Stimulated activated CD4-positive, alpha-beta T cell treated with anti-CD3 and anti-CD28 coated beads, TNF-alpha, amount 100 ng/mL, for 48 hours (primary cell): ENCODE measurements at regions not wholly inside any gene's neighbourhood (a gene's known extent, or its start where the extent isn't known, plus 50 kb on each side); places are given as distances from the start of the nearest gene placed in this dataset.

Experiments used
- DNase-seq, 3 donors: peaks; one replicate each; pipeline ENCODE4 v3.0.0-alpha.2; 2020; ENCODE audit warnings: low read depth in 3 of 3

DNA sequence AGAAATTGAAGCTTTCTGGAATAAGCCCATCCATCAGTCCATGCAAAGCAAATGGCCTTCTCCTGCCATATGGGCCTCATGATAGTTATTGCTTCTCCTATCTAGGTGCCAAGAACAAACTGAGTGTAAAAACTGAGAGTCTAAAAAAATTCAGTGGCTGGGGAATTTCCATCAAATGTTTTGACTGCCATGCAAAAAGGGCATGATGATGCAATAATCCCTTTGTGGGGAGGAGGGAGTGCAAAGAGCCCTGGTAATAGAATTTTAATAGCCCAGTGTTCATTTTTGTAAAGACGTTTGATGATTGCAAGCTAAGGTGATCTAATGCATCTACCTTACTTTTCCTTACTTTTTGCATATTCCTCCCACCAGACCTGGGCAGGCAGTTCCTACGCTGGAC is 683.7 kb downstream of the EPM2A start:
- DNase-seq: no peak

DNA sequence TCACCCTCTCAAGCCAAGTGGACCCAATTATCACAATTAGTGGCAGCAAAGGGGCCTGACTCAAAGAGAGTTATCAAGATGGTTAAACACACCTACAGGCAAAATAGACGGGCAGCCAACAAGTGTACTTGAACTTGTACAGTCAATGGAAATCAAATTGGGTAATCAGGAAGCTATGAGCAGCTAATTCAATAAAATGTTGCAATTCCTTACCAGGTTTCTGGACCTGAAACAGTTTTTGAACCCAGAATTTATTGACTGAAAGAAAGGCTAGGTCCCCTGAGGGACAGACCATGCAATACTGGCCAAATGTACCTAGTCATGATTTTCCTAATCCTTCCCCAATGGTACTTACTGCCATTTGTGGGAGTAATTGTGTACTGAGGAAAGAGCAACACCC is 679.8 kb downstream of the EPM2A start:
- DNase-seq: no peak

DNA sequence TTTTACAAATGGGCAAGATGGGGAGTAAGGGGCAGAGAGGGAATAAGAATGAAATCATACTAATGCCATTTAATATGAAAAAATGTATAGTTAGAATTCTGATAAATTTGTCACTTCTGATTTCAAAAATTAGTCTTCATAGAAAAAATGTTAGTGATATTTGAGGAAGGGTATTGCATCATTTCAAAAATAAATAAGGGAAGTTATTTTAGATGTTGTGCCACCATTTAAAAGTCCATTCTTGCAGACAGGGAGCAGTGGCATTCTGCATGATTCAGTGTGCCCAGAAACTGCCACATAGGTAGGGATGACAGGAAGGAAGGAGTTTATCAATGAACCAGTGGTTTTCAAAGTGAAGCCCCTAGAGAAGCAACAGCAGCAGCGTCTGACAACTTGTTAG is 674.6 kb downstream of the EPM2A start:
- no peak for DNase-seq

DNA sequence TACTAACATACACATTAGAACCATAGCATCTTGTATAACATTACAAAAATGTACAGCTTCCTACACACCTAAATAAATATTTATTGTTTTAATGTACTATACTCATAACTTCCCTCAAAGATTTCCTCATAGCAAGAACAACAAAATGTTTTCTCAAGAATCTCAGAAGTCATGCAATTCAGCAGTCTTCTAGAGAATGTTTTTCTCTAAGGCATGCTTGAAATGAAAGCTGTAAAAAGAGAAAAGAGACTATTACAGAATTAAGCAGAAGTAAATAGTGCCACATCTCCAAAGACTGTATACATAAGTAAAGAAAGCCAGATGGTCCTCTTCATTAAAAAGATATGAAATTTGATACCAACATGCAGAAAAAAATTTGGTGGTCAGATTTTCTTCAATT is 672.2 kb downstream of the EPM2A start:
- DNase-seq: no peak

DNA sequence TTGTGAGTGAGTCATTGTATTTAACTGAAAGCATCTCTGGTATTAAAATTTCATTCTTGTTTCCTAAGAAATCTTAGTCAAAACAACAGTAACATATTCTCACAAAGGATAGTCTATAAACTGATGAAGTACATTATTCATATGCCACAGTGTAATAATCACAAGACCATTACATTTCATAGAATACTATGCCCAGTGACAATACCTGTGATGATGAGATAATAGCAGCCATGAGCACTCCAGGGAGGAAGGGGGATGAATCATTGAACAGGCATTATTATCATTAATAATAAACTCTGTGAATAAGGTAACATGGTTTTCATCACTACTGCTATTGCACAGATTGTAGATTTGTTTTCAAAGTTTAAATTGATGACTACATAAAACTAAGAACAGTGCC is 667.9 kb downstream of the EPM2A start:
- DNase-seq: no peak

DNA sequence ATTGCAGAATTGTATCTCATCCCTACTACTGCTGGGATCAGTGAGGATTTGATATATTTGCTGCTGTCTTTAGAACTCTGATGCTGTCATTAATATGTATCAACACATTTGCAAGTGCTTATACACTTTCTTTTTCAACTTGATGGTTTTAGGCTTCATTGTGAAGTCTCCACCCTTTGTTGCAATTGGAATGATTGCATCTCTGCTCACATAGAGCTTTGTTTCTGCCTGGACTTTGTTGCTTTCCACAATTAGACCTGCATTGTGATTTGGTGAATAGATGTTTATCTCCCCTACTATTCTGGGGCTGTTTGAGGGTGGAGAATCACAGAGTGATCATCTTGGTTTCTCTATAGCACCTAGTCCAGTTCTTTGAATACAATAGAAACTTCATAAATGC is 666.7 kb downstream of the EPM2A start:
- no peak for DNase-seq

DNA sequence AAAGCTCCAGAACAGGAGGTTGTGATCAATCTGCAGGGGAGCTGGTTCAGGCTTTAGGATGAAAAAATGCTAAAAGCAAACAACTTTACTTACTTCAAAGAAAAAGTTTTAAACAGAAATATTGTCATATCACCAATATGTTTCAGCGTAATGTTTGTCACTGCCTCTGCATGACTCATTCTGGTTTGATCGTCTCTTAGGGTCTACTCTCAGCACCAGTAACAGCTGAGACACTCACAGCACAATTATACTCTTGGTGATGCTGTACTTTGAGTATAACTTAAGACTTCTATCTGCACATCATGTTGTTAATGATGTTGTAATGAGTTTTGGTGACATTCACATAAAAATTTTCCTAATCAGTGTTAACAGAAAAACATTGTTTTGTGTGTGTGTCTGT is 665.4 kb downstream of the EPM2A start:
- no peak for DNase-seq

DNA sequence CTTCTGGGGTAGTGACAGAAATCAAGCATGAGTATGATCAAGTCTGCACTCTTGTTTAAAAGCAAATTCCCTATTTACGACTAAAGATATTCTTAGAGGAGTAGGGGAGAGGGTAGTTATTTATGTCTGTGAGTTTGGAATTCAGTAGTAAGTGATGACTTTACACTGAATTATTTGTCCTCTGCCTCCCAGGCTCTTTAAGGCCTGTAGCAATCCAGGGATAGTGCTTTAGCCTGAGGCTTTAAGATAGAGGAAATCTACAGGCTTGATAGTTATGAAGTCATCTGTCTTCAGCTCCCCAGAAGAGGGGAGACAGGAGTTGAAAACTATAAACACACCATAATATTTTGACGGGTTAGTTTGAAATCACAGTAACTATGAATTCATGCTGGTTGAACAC is 664.5 kb downstream of the EPM2A start:
- no peak for DNase-seq

DNA sequence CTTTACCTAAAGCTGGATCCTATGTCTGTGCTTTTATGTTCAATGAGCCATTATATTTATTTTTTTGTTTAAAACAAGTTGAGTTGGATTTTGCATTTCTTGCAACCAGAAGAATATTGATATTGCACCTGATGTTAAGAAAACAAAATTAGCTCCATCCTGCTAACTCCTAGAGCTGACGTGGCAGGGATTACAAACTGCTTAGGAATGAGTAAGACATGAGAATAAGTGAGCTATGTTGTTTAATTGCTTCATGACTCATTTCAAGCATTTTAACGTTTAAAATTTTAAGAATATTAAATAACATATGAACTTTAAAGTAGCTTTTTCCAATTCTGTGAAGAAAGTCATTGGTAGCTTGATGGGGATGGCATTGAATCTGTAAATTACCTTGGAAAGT is 663.5 kb downstream of the EPM2A start:
- no peak for DNase-seq

DNA sequence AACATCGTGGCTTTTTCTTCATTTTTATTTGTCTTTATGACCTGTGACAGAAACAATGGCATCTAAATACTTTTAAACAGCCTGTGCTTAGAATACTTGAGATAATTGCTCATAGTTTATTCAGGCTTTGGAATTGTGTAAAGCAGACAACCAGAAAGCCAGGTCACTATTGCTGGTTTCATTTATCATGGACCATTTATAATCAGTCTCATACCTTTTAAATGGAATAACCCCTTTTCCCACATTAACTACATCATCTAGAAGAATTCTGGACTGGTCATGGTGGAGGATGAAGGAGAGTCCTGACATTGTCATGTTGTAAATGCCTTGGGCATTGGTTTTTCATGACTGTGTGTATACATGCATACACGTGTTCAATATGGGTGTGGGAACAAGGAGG is 661.5 kb downstream of the EPM2A start:
- DNase-seq: no peak

DNA sequence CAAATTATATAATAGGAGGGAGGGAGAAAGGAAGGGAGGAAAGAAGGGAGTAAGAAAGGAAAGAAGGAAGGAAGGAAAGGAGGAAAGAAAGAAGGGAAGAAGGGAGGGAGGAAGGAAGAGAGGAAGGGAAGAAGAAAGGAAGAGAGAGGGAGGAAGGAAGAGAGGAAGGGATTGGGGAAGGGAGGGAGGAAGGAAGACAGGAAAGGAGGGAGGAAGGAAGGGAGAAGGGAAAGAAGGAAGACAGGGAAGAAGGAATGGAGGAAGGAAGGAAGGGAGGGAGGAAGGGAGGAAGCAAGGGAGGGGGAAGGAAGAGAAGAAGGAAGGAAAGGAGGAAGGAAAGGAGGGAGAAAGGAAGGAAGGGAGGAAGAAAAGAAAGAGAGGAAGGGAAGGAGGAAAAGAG is 660.5 kb downstream of the EPM2A start:
- no peak for DNase-seq

DNA sequence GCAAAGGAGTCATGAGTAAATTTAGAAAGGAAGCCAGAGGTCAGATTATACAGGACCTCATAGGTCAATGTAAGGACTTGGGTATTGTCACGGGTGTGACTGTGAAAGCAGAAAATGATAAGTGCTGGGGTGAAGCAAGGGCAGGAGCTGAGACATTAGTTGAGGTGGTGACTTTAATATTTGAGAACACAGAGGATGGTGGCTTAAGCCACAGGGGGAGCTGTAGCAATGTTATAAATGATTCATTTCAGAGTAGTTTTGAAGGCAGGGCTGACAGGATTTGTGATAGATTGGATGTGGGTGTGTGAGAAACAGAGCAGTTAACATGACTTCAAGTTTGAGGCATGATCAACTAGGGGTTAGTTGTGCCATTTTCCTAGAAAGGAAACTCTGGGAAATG is 659.9 kb downstream of the EPM2A start:
- no peak for DNase-seq

DNA sequence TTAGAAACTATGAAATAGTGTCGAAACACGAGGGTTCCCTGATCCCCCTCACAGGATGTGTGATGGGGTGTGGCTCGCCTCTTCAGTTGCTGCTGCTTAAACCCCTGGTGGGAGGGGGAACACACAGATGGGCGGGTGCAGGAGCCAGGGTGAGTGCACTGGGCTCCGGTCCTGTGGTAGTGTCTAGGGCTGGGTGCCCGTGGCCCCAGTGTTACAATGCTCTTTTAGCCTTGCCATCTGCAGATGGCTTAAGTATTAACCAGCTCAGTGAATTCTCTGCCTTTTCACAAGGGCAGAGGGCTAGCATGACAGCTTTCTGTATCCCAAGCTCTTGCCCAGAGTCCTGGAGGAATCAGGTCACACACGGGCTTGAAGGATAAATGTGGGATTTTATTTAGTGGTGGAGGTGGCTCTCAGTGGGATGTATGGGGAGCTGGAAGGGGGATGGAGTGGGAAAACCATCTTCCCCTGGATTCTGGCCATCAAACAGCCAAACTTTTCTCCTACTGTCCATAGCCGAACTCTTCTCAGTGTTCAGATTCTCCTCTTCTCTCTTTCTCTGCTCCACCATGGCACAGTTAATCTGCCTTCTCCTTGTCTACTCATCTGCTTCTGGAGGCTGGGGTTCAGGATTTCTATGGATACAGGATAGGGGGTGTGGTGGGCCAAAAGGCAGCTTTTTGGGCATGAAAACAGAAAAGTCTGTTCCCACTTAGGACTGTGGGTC is 659.0 kb downstream of the EPM2A start:
- no peak for DNase-seq

DNA sequence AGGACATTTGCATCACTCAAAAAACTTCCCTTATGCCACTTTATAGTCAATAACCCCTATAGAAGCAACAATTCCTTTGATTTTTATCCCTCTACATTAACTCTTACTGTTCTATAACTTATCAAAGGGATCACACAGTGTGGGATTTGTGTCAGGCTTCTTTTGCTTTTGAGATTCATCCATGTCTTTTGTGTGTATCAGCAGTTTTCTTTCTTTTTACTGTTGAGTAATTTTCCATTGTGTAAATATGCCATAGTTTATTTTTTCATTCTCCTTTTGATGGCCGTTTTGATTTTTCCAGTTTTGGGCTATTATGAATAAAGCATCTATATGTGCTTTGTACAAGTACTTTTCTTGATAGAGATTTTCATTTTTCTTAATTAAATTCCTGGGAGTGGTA is 657.9 kb downstream of the EPM2A start:
- DNase-seq: no peak

DNA sequence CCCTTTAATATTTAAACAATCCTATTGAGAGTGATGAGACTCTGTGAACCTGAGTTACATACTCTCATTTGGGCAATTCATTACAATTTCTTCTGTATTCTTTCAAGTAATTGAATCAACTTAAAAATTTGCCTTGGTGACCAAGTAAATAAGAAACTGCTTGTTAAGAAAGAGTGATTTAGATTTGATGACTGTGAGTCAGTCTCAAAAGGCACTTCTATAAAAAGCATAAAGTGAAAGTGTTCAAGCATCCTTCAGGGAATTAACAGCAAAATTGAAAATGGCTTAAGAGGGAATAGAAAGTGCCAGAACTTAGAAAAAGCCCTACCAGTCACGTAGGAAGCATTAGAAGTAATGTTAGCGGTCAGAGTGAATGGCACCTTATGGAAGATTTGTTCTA is 654.7 kb downstream of the EPM2A start:
- no peak for DNase-seq

DNA sequence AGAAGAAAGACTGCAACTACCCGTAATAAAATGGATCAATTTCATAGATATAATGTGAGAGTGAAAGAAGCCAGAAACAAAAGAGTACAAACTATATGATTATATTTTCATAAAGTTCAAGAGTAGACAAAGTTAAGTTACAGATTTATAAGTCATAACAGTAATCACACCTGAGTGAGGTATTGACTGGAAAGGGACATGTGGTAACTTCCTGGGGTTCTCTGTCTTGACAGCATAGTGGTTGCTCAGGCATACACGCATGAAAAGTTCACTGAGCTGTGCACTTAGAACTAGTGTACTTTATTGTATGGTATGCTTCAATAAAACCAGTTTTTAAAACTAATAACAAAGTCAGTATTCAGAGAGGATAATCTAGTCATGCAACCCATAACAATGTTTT is 653.6 kb downstream of the EPM2A start:
- DNase-seq: no peak

DNA sequence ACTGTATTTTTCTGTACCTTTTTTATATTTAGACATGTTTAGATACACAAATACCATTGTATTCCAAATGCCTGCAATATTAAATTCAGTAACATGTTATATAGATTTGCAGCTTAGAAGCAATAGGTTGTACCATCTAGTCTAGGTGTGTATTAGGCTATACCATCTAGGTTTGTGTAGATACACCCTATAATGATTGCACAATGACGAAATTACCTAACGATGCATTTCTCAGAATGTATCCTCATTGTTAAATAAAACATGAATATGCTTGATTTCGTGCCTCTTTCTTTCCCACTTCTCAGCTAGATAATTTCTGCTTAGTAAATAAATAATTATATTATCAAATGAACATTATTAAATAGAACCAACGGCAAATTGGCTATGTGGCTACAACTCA is 653.0 kb downstream of the EPM2A start:
- DNase-seq: no peak

DNA sequence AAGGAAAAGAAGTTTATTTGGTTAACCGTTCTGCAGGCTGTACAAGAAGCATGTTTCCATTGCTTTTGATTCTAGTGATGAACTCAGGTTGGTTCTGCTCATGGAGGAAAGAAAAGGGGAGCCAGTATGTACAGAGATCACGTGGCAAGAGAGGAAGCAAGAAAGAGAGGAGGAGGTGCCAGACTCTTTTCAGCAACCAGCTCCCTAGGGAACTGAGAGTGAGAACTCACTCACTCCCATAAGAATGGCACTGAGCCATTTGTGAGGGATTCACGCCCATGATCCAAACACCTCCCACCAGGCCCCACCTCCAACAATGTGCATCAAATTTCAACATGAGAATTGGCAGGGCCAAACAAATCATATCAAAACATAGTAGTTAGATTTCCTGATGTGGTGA is 649.1 kb downstream of the EPM2A start:
- no peak for DNase-seq

DNA sequence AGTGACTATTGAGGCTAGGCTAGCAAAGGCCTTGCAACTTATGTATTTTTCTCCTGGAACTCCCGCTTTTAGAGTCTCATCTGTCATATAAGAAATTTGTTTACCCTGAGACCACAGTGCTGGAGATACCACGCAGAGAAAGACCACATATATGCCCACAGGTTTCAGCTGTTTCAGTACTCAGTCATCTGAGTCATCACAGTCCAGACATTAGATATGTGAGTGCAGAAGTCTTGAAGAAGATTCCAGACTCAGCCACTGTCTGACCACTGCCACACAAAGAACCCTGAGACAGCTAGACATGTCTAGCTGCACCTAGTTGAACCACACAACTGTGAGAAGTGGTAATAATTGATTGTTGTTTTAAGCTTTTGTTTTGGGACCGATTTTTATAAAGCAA is 648.3 kb downstream of the EPM2A start:
- DNase-seq: no peak

DNA sequence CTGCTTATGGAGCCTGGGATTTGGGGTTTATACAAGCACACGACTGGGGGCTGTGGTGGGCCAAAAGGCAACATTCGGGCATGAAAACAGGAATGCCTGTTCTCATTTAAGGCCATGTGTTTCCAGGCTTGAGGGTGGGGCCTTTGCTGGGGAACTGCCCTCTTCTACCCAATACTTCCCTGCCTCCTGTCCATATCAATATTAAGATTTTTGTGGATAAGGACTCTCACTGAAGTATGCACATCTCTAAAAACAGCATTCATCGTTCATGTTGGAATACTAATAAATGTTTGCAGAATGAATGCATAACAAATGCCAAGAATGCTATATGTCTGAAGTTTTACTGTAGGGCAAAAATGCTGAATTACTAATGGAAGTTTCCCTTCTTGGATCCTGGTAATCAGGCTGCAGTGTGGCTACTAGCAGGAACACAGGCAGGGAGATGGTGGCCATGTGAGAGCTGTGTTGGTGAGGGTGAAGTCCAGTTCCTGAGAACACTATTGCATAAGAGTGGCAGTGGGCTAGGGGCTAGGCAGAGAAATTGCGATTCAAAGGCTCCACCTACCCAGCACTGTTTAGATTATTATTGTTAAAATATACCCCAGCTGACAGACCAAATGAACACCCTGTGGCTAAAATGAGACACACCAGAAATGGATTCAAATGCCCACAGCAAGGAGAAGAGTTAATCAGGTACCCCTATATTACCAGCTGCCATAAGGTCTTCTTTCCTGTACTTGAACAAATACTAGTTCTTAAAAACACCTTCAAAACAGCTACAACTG is 644.3 kb downstream of the EPM2A start:
- DNase-seq: no peak

DNA sequence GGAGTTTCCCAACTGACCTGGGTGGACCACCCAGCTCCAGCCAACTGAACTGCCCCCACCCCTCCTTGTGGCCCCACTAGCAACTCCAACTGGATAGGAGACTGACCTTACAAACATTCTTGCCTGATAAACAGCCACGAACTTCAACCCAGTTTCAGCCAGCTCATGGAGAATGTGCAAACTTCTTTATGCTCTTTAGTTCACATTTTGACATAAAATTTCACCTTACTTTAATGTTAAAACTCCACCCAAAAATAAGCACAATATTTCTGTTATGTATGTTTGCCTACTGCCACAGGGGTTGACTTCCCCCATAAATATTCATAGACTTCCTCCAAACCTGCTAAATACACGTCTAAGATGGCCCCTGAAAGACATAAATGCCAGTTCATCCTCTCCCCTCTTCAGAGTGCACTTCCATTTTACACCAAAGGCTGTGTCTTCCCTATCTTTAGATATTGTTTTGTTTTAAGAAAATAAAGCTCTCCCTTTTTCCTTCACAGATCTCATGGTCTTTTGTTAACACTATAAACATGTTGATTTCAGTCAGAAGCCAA is 643.7 kb downstream of the EPM2A start:
- DNase-seq: no peak

DNA sequence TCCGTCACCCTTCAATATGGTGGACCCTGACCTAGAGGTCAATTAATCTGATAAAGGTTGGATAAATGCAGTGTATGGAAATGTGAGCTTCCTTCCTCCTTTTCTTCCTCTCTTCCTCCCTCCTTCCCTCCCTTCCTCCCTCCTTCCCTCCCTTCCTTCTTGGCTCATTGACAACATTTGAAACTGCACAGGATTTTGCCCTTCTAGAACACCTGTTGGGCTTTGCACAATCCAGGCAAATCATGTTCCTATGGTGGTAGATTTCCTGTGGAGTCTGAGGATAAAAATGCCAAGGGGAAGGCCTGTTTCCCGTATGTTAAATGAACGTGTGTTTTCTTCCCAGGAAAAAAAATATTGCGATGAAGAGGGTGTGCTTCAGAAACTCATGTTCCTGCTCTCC is 642.8 kb downstream of the EPM2A start:
- no peak for DNase-seq

DNA sequence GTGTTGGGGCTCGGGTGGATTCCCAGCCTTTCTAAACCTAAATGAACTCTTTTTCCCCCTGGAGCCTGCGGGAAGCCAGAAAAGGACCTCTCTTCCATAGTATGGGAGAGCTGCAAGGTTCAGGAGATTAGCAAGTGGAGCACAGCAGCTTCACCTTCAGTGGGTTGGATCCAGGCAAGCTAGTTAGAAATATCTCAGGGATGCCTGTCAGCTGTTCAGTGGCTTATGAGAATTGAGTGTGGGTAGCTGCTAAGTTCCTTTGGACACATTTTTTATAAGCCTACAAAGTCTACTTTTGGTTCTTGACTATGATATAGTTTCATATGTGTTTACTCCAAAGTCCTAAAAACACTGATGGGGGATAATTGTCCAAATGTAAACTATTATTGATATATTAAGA is 642.1 kb downstream of the EPM2A start:
- DNase-seq: no peak
